ENCODE measurements at regions not wholly inside any gene's neighbourhood (a gene's known extent, or its start where the extent isn't known, plus 50 kb on each side); places are given as distances from the start of the nearest gene placed in this dataset.

- TF ChIP-seq, protein P1, sequence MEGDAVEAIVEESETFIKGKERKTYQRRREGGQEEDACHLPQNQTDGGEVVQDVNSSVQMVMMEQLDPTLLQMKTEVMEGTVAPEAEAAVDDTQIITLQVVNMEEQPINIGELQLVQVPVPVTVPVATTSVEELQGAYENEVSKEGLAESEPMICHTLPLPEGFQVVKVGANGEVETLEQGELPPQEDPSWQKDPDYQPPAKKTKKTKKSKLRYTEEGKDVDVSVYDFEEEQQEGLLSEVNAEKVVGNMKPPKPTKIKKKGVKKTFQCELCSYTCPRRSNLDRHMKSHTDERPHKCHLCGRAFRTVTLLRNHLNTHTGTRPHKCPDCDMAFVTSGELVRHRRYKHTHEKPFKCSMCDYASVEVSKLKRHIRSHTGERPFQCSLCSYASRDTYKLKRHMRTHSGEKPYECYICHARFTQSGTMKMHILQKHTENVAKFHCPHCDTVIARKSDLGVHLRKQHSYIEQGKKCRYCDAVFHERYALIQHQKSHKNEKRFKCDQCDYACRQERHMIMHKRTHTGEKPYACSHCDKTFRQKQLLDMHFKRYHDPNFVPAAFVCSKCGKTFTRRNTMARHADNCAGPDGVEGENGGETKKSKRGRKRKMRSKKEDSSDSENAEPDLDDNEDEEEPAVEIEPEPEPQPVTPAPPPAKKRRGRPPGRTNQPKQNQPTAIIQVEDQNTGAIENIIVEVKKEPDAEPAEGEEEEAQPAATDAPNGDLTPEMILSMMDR (IDR thresholded peaks at IDR 0.05) = no peak
- Histone ChIP-seq H3K4me1 (ENCODE audit: low read depth) (no peaks in the 10 kb centered on the region), H3K9me3 (no peaks in the 10 kb centered on the region), H3K4me3 (no peak overlapping the region), H3K36me3 (ENCODE audit: low read depth) (no peaks in the 10 kb centered on the region)
- intact Hi-C loops (cut with DNase I, micrococcal nuclease) = no loop called here
- DNase-seq (no peak), ATAC-seq (no peak)
These were observed 194.9 kb upstream of the HNMT start for GRCh38 chr2:137769406-137769805.

DNA sequence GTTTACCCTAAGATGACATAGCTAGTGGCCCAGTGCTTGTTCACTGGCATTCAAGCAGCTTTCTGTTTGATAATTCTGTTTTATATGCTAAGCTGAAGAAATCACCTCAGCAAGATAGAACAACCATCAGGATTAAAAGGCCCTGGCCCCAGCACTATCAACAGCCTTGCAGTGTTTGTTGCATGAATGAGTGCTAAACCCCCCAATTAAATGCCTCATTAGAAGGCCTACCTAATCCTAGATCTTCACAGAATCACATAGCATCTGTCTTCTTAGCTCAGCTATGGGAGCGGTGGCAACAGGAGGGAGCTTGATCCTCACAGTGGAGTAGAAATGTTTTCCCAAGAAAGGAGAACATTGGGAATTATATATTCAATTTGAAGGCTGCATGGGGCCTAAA lies 194.1 kb upstream of the HNMT start:
- DNase-seq (no peak), ATAC-seq (no peak)
- Histone ChIP-seq H3K36me3 (ENCODE audit: low read depth) (no peaks in the 10 kb centered on the region), H3K4me3 (no peak overlapping the region), H3K4me1 (ENCODE audit: low read depth) (no peaks in the 10 kb centered on the region), H3K9me3 (no peaks in the 10 kb centered on the region)
- intact Hi-C loops (cut with DNase I, micrococcal nuclease) = no loop called here
- TF ChIP-seq, protein P1 (IDR thresholded peaks at IDR 0.05) = no peak

DNA sequence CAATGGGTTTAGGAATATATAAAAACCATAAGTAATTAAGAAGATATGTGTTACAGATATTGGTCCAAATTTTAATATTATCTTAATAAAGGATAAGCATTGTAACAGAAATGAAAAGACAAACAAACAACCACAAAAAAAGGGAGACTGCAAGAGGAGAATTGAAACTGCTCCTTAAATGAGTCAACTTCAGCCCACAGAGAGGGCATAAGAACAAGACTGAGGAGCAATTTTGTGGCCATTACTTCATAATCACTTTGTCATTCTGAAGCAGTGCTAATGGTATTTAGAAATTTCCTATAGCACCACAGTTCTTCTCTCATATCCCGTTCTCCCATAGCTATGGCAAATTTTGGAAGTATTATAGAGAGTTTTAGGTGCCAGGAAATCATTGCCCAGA lies 193.2 kb upstream of the HNMT start:
- Histone ChIP-seq H3K36me3 (ENCODE audit: low read depth) (no peaks in the 10 kb centered on the region), H3K4me1 (ENCODE audit: low read depth) (no peaks in the 10 kb centered on the region), H3K9me3 (no peaks in the 10 kb centered on the region), H3K4me3 (no peak overlapping the region)
- ATAC-seq (no peak), DNase-seq (no peak)
- intact Hi-C loops (cut with DNase I, micrococcal nuclease) = no loop called here
- TF ChIP-seq, protein P1 (IDR thresholded peaks at IDR 0.05) = no peak

- H3K36me3 ChIP-seq (ENCODE audit: low read depth) = no peaks in the 10 kb centered on the region
- intact Hi-C loops (cut with DNase I, micrococcal nuclease) = no loop called here
- DNase-seq = no peak
- H3K4me3 ChIP-seq = no peak overlapping the region
- H3K4me1 ChIP-seq (ENCODE audit: low read depth) = no peaks in the 10 kb centered on the region
- no peak for ATAC-seq
- TF ChIP-seq, protein P1 (IDR thresholded peaks at IDR 0.05) = no peak
- no peaks in the 10 kb centered on the region for H3K9me3 ChIP-seq
These were observed 191.8 kb upstream of the HNMT start for GRCh38 chr2:137772451-137772850.

GRCh38 chr2:137775529-137775928 lies 188.7 kb upstream of the HNMT start:
- peak in 1 of 3 donors; percentile 2 for DNase-seq
- H3K9me3 ChIP-seq = no peaks in the 10 kb centered on the region

More at GRCh38 chr2:137775529-137775928, 188.7 kb upstream of the HNMT start:
- Histone ChIP-seq H3K4me1 (ENCODE audit: low read depth) (no peaks in the 10 kb centered on the region), H3K4me3 (no peak overlapping the region), H3K36me3 (ENCODE audit: low read depth) (no peaks in the 10 kb centered on the region)
- peak; percentile 54 for ATAC-seq
- intact Hi-C loops (cut with DNase I, micrococcal nuclease) = no loop called here
- TF ChIP-seq, protein P1 (IDR thresholded peaks at IDR 0.05) = no peak

Measured in mucosa of descending colon (tissue), 3 donors.